ENCODE measurements at regions not wholly inside any gene's neighbourhood (a gene's known extent, or its start where the extent isn't known, plus 50 kb on each side); places are given as distances from the start of the nearest gene placed in this dataset.

- TF ChIP-seq CTCF (IDR thresholded peaks at IDR 0.05; ENCODE audit: insufficient read depth, low read length, poor library complexity, severe bottlenecking), result no peak
- no peak for DNase-seq (ENCODE audit: extremely low read depth, insufficient read length)
- no peaks in the 10 kb centered on the region for H3K27me3 ChIP-seq (replicated peaks; ENCODE audit: control insufficient read depth, insufficient read depth, low read length)
- no peak overlapping the region for H3K4me3 ChIP-seq (replicated peaks; ENCODE audit: low read depth, low read length)
- no peaks in the 10 kb centered on the region for H3K36me3 ChIP-seq (ENCODE audit: control insufficient read depth, insufficient read depth, low read length)
Measured at GRCh38 chr4:181969151-181969550, 274.1 kb upstream of the TENM3 start.

DNA sequence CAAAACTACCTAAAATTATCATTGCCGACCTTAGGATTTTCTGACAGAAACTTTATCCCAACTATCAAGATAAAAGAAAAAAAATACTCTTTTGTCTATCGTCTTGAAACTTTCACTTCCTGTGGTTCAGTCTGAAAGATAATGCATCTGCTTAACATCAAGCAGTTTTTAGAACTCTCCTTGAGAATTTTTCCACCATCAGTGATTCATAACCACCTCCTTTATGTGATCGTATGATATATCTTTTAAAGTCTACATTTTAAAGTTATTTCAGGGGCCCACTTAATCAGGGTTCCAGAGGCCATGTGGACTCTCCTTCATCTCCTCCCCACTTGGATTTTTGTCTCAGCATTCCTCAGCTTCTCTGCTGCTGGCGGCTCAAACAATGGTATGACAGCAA is 272.8 kb upstream of the TENM3 start:
- H3K27me3 ChIP-seq (replicated peaks; ENCODE audit: control insufficient read depth, insufficient read depth, low read length), result no peaks in the 10 kb centered on the region
- TF ChIP-seq CTCF (IDR thresholded peaks at IDR 0.05; ENCODE audit: insufficient read depth, low read length, poor library complexity, severe bottlenecking), result no peak
- no peak for DNase-seq (ENCODE audit: extremely low read depth, insufficient read length)
- H3K4me3 ChIP-seq (replicated peaks; ENCODE audit: low read depth, low read length), result no peak overlapping the region
- no peaks in the 10 kb centered on the region for H3K36me3 ChIP-seq (ENCODE audit: control insufficient read depth, insufficient read depth, low read length)

GRCh38 chr4:181971411-181971810 is 271.8 kb upstream of the TENM3 start:
- Histone ChIP-seq H3K27me3 (replicated peaks; ENCODE audit: control insufficient read depth, insufficient read depth, low read length) (no peaks in the 10 kb centered on the region), H3K36me3 (ENCODE audit: control insufficient read depth, insufficient read depth, low read length) (no peaks in the 10 kb centered on the region), H3K4me3 (replicated peaks; ENCODE audit: low read depth, low read length) (no peak overlapping the region)
- TF ChIP-seq CTCF (IDR thresholded peaks at IDR 0.05; ENCODE audit: insufficient read depth, low read length, poor library complexity, severe bottlenecking), result no peak
- DNase-seq (ENCODE audit: extremely low read depth, insufficient read length), result no peak

GRCh38 chr4:181971973-181972372 is 271.2 kb upstream of the TENM3 start:
- TF ChIP-seq CTCF (IDR thresholded peaks at IDR 0.05; ENCODE audit: insufficient read depth, low read length, poor library complexity, severe bottlenecking), result no peak
- Histone ChIP-seq H3K27me3 (replicated peaks; ENCODE audit: control insufficient read depth, insufficient read depth, low read length) (no peaks in the 10 kb centered on the region), H3K36me3 (ENCODE audit: control insufficient read depth, insufficient read depth, low read length) (no peaks in the 10 kb centered on the region), H3K4me3 (replicated peaks; ENCODE audit: low read depth, low read length) (no peak overlapping the region)
- DNase-seq (ENCODE audit: extremely low read depth, insufficient read length), result no peak

DNA sequence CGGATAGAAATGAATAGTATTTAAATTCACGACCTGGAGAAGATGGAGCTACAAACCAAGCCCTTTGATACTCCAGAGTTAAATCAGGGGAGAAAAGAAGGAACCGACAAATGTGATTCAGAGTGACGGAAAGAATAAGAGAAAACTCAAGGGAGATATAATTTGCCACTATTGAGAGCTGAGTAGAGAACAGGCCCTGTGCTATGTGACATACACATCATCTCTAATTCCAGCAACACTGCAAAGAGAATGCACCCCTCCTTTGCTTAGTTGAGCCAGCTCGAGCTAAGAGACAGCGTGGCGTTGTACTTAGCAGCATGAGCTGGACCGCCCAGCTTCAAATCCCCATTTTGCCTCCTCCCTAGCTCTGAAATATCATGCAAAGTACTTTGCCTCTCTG is 266.4 kb upstream of the TENM3 start:
- H3K4me3 ChIP-seq (replicated peaks; ENCODE audit: low read depth, low read length), result no peak overlapping the region
- H3K36me3 ChIP-seq (ENCODE audit: control insufficient read depth, insufficient read depth, low read length), result no peaks in the 10 kb centered on the region
- no peak for TF ChIP-seq CTCF (IDR thresholded peaks at IDR 0.05; ENCODE audit: insufficient read depth, low read length, poor library complexity, severe bottlenecking)
- no peaks in the 10 kb centered on the region for H3K27me3 ChIP-seq (replicated peaks; ENCODE audit: control insufficient read depth, insufficient read depth, low read length)
- no peak for DNase-seq (ENCODE audit: extremely low read depth, insufficient read length)

- no peak for TF ChIP-seq CTCF (IDR thresholded peaks at IDR 0.05; ENCODE audit: insufficient read depth, low read length, poor library complexity, severe bottlenecking)
- no peak for DNase-seq (ENCODE audit: extremely low read depth, insufficient read length)
- no peak overlapping the region for H3K4me3 ChIP-seq (replicated peaks; ENCODE audit: low read depth, low read length)
Measured at GRCh38 chr4:181982437-181982836, 260.8 kb upstream of the TENM3 start.

More at GRCh38 chr4:181982437-181982836, 260.8 kb upstream of the TENM3 start:
- no peaks in the 10 kb centered on the region for H3K36me3 ChIP-seq (ENCODE audit: control insufficient read depth, insufficient read depth, low read length)
- no peaks in the 10 kb centered on the region for H3K27me3 ChIP-seq (replicated peaks; ENCODE audit: control insufficient read depth, insufficient read depth, low read length)
